HG03045 (cell line): ENCODE measurements at regions not wholly inside any gene's neighbourhood (a gene's known extent, or its start where the extent isn't known, plus 50 kb on each side); places are given as distances from the start of the nearest gene placed in this dataset.

Source experiments
- ATAC-seq: cut with Tn5 transposase; IDR thresholded peaks from one replicate; pipeline ENCODE4 v1.9.1; 2021; ENCODE audit warnings: mild to moderate bottlenecking, moderate library complexity; ENCODE audit not compliant: unreplicated experiment

- no peak for ATAC-seq
Observed at GRCh38 chr3:177554895-177555759, 357.8 kb upstream of the TBL1XR1 start.

- ATAC-seq, result no peak
Observed at GRCh38 chr3:177557548-177557947, 360.3 kb upstream of the TBL1XR1 start.

- no peak for ATAC-seq
Observed at GRCh38 chr3:177561365-177561764, 364.1 kb upstream of the TBL1XR1 start.

DNA sequence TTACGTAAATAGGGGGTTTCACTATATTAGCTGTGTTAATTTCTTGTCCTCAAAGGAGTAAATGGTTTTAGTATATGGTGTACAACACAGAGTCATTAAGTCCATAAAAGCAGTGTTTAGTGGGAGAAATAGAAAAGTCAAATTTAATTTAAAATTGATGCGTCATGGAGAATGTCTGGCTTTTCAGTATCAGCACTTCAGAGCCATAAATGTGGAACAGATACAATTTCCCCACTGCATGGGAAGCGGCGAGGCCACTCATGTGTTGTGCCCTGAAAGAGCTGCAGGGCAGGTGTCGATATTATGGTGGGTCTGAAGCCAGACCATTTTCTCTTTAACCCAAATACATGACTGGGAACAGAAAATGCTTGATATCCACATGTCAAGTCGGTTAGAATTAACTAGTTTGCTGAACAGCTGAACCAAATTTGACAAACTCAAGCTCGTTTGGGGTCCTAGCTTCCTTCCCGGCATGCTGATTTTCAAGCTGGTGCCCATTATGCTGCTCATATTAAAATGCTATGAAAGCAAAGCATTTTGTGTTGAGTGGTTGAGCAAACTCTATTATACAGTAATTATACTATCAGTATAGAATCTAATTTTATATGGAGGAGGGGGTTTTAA is 364.6 kb upstream of the TBL1XR1 start:
- no peak for ATAC-seq

DNA sequence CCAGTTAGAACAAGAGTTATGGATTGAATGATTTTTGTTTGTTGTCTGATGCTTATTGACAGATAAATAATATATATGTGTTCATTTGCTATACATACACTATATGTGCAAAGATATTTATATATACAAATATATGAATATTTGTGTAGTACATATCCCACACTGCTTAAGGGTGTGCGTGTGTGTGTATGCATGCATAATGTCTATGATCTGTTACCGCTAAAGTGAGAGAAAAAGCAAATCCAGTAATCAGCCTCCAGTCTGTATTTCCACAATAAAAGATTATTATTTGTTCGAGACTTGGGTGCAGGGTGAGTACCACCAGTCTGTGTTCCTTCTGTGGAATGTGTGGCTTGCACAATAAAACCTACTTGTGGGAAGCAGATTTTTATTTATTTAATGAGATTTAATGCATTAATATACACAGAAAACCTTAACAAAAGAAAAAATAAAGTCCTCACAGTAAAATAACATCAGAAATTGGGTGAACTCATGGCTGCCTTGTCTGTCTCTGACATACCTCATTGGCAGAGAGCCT is 366.0 kb upstream of the TBL1XR1 start:
- ATAC-seq, result no peak

GRCh38 chr3:177563792-177564191 is 366.5 kb upstream of the TBL1XR1 start:
- no peak for ATAC-seq

- no peak for ATAC-seq
Observed at GRCh38 chr3:177565981-177566380, 368.7 kb upstream of the TBL1XR1 start.

- ATAC-seq, result no peak
Observed at GRCh38 chr3:177567833-177568232, 370.6 kb upstream of the TBL1XR1 start.

DNA sequence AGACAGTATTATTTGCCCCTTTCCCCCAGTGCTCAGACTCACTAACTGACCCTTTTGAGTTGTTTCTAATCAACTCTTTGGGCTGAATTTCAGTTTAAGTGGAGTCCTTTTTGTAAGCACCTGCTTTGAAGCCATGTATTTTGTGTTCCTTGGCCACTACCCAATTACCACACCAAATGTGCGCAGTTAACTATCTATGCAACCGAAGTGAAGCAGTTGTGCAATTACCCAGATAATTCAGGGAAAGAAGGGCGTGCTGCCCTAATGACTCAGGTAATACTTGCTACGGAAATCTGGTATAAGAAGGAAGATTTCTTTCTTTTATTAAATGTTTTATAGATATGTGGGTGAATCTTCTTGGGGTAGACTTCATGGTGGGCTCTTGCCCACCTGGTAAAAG is 371.9 kb upstream of the TBL1XR1 start:
- ATAC-seq, result no peak

- ATAC-seq, result no peak
Observed at GRCh38 chr3:177569875-177570657, 372.8 kb upstream of the TBL1XR1 start.

GRCh38 chr3:177571271-177571943 is 374.1 kb upstream of the TBL1XR1 start:
- ATAC-seq, result no peak

GRCh38 chr3:177571944-177572315 is 374.6 kb upstream of the TBL1XR1 start:
- no peak for ATAC-seq

GRCh38 chr3:177574222-177574856 is 377.1 kb upstream of the TBL1XR1 start:
- no peak for ATAC-seq

GRCh38 chr3:177576746-177577145 is 379.5 kb upstream of the TBL1XR1 start:
- ATAC-seq, result no peak

GRCh38 chr3:177578488-177578887 is 381.2 kb upstream of the TBL1XR1 start:
- ATAC-seq, result no peak

- no peak for ATAC-seq
Observed at GRCh38 chr3:177579419-177579818, 382.1 kb upstream of the TBL1XR1 start.

GRCh38 chr3:177580437-177580836 is 383.2 kb upstream of the TBL1XR1 start:
- ATAC-seq, result no peak

GRCh38 chr3:177585271-177585670 is 388.0 kb upstream of the TBL1XR1 start:
- no peak for ATAC-seq

DNA sequence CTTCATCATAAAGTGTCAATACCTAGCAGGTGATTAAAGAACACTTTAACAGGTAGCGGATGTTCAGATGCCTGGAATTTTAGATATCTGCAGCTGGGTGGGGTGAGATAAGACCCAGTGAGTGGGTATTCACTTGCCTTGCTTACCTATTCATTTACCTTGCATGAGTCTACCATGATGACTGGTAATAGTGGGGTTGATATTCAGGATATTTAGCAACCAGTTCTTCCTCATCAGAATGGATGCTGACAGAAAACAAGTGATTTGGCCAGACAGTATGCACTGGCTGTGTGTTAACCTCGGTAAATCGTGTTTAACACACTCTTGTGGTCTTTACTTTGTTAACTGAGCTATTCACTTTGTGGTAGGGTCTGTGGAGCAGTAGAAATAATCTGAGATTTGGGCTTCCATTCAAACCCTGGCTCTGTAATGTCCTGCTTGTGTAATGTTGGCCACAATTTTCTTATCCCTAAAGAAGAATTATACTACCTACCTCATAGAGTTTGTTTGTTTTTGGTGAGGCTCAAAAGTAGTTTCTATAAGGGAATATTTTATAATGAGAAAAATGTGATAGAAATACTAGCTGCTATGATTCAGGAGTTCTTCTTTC is 391.9 kb upstream of the TBL1XR1 start:
- no peak for ATAC-seq

DNA sequence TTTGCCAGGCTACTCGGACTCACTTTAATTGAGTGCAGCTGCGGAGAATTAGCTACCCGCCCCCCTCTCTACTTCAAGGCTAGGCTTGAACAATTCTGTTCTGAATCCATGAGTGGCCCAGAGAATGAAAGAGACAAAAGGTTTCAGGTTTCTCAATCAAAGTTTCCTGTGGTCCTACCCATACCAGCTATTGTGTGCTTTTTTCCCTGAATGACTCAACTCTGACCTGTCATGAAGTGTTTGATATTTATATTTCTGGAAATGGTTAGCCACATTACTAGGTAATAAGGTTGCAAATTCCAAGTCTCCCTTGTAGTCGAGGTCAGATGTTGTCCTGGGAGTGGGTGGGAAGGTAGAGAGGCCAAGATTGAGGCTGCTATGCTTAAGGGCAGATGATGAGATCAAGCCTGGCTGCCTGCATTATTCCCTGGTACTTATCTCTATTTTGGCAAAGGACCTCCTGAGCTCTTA is 392.7 kb upstream of the TBL1XR1 start:
- peak; percentile 65 for ATAC-seq
